Keratinocyte (primary cell): ENCODE measurements at regions not wholly inside any gene's neighbourhood (a gene's known extent, or its start where the extent isn't known, plus 50 kb on each side); places are given as distances from the start of the nearest gene placed in this dataset.

Experiments used
- CTCF ChIP-seq, 3 experiments: IDR thresholded peaks in 1 of 3; conservative IDR thresholded peaks in 1 of 3; optimal IDR thresholded peaks in 1 of 3; 2 replicates in 2 of 3; 3 replicates in 1 of 3; pipeline versions ENCODE3 to v1.5.1; 2011; ENCODE audit warnings: low read length in 3 of 3, mild to moderate bottlenecking in 3 of 3, moderate library complexity in 2 of 3, control low read depth in 1 of 3, inconsistent platforms in 1 of 3; ENCODE audit not compliant: insufficient read depth in 2 of 3; ENCODE audit errors: extremely low read depth in 1 of 3
- EZH2 ChIP-seq: IDR thresholded peaks from one replicate; pipeline ENCODE4 v1.6.1; 2012; ENCODE audit warnings: inconsistent platforms, mild to moderate bottlenecking, low read length, moderate library complexity

- no peak for TF ChIP-seq CTCF (optimal IDR thresholded peaks at IDR 0.05 in 1 of 3, IDR thresholded peaks at IDR 0.05 in 1 of 3, conservative IDR thresholded peaks at IDR 0.05 in 1 of 3; ENCODE audit: extremely low read depth in 1 of 3, insufficient read depth in 2 of 3, low read length in 3 of 3)
- no peak for TF ChIP-seq EZH2
Observed at GRCh38 chr12:126551869-126552268, 1486.6 kb downstream of the AACS start.
